ENCODE measurements at regions not wholly inside any gene's neighbourhood (a gene's known extent, or its start where the extent isn't known, plus 50 kb on each side); places are given as distances from the start of the nearest gene placed in this dataset.

DNA sequence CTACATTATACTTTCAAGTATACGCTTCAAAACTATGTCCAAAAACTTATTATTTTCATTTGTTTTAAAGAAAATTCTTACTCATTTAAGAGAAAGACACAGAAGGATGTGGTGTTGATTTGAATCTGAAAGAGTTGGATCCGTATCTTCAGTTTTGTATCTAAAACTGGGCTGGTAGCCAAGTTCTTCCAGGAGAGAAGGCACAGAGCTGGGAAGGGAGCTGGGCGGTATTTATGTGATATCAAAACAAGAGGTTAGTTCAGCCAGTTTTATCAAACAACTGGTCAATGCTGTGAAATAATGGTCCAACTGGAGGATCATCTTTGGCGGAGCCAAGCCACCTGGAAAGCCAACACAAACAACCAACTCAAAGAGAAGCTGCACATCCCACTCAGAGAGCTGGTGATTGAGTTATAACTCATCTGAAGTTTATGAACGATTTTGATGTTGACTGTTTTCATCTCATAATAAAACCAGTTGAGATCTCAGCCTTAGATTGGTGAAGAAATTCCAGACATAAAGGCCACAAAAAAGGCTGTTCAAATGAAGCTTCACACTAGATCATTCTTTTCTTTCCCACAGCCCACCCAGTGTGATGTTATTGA lies 489.6 kb upstream of the RASGRP1 start:
- TF ChIP-seq, protein P1, sequence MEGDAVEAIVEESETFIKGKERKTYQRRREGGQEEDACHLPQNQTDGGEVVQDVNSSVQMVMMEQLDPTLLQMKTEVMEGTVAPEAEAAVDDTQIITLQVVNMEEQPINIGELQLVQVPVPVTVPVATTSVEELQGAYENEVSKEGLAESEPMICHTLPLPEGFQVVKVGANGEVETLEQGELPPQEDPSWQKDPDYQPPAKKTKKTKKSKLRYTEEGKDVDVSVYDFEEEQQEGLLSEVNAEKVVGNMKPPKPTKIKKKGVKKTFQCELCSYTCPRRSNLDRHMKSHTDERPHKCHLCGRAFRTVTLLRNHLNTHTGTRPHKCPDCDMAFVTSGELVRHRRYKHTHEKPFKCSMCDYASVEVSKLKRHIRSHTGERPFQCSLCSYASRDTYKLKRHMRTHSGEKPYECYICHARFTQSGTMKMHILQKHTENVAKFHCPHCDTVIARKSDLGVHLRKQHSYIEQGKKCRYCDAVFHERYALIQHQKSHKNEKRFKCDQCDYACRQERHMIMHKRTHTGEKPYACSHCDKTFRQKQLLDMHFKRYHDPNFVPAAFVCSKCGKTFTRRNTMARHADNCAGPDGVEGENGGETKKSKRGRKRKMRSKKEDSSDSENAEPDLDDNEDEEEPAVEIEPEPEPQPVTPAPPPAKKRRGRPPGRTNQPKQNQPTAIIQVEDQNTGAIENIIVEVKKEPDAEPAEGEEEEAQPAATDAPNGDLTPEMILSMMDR (conservative IDR thresholded peaks at IDR 0.05) = no peak
- Mint-ChIP-seq H3K27ac (no peak overlapping the region), H3K9me3 (peaks cover 3% of the 10 kb centered on the region), H3K27me3 (no peaks in the 10 kb centered on the region), H3K4me1 (ENCODE audit: unreplicated experiment) (no peaks in the 10 kb centered on the region), H3K36me3 (no peaks in the 10 kb centered on the region), H3K4me3 (no peak overlapping the region)
- DNase-seq (ENCODE audit: extremely low spot score, unreplicated experiment) = no peak

DNA sequence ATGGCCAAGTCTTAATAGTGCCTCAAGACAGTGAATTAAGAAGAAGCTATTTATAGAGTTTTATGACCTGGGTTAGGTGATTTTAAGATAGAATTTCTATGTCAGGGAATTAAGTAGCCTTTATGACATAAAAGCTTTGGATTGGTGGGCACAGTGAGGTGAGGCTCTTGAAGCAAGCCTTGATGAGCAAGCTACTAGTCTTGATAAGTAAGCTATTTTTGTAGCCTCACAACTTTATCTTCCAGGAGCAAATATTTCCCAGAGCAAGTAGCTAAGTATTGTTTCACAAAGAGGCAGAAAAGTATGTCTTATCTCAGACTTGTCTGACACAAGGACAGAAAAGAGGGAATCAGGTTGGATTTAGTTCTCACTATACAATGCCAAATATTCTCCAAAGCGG lies 491.7 kb upstream of the RASGRP1 start:
- DNase-seq (ENCODE audit: extremely low spot score, unreplicated experiment) = no peak
- H3K27me3 Mint-ChIP-seq = no peaks in the 10 kb centered on the region
- H3K9me3 Mint-ChIP-seq = no peaks in the 10 kb centered on the region

DNA sequence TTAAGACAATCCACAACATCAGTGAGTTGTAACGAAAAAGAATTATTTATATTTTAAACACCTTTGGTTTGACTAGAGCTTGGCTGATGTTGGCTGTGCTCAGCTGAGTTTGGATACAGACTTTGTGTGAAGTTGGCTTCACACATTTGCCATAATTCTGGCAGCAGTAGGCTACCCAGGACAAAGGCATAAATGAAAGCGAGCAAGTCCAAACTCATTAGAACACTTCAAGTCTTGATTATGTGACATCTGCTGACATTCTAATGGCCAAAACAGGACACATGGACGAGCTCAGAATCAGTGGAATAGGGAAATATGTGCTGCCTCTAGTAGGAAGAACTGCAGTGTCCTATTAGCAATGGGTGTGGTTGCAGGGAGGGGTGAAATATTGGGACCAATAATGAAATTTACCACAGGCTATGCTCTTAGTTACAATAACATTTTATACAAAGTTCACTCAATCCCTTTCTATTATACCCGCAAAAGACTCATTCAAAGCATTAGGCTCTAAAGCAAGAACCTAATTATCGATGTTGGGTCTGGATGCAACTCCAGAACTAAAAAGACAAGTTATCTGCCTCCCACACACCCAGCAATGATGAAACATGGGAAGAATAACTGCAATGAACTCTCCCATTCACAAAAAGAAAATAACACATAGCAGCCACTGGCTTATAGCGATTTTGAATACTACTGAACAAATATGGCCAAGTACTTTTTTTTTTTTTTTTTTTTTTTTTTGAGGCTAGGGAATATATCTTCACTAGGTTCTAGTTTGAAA lies 493.9 kb upstream of the RASGRP1 start:
- no peaks in the 10 kb centered on the region for H3K36me3 Mint-ChIP-seq
- TF ChIP-seq, protein P1 (conservative IDR thresholded peaks at IDR 0.05) = no peak
- H3K27ac Mint-ChIP-seq = no peak overlapping the region
- peaks cover 5% of the 10 kb centered on the region for H3K4me1 Mint-ChIP-seq (ENCODE audit: unreplicated experiment)
- H3K9me3 Mint-ChIP-seq = no peaks in the 10 kb centered on the region
- no peak for DNase-seq (ENCODE audit: extremely low spot score, unreplicated experiment)
- H3K4me3 Mint-ChIP-seq = no peak overlapping the region
- H3K27me3 Mint-ChIP-seq = no peaks in the 10 kb centered on the region

More for the DNA sequence above, 491.7 kb upstream of the RASGRP1 start:
- Mint-ChIP-seq H3K4me3 (no peak overlapping the region), H3K36me3 (no peaks in the 10 kb centered on the region), H3K4me1 (ENCODE audit: unreplicated experiment) (no peaks in the 10 kb centered on the region), H3K27ac (no peak overlapping the region)
- TF ChIP-seq, protein P1 (conservative IDR thresholded peaks at IDR 0.05) = no peak

DNA sequence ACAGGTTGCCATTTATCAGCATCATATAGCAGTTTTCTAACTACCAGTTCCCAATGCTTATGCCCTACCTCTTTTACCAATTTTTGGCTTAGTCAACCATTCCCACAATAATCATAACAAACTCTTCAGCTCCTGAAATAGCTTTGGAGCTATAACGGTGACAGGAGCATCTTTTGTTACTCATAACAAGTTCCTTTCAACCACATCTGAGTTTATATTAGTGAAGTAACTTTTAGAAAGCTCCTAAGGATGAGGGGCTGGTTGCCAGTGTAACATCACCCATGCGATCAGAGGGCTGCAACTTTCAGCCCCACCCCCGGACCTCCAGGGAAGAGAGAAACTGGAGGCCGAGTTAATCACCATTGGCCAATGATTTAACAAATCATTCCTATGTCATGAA lies 495.3 kb upstream of the RASGRP1 start:
- Mint-ChIP-seq H3K36me3 (no peaks in the 10 kb centered on the region), H3K9me3 (no peaks in the 10 kb centered on the region), H3K4me1 (ENCODE audit: unreplicated experiment) (peaks cover 5% of the 10 kb centered on the region), H3K4me3 (no peak overlapping the region), H3K27ac (no peak overlapping the region), H3K27me3 (no peaks in the 10 kb centered on the region)
- no peak for DNase-seq (ENCODE audit: extremely low spot score, unreplicated experiment)
- TF ChIP-seq, protein P1 (conservative IDR thresholded peaks at IDR 0.05) = no peak

DNA sequence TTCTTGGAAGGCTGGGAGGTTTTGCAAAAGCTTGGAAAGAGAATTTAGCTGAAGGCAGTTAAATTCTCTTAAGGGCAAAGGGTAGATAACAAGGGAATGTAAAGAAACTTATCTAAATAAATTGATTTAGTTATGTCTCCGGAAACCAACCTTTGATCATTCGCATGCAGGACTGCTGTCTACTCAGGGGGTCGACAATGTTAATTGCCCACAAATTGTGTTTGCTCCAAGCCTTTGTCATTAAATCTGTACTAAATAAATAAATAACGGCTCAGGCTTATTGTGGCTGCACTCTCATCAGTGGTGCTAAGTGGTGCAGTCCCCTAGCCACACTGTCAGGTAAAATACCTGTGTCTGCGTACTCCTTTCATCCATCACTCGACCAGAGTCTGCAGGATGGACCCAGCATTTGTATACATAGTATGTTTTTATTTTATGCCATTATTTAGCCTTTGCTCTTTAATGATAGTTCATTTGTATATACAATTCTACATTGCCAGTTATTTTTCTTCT lies 497.4 kb upstream of the RASGRP1 start:
- H3K27me3 Mint-ChIP-seq = no peaks in the 10 kb centered on the region
- H3K36me3 Mint-ChIP-seq = no peaks in the 10 kb centered on the region
- peaks cover 5% of the 10 kb centered on the region for H3K4me1 Mint-ChIP-seq (ENCODE audit: unreplicated experiment)
- no peak for DNase-seq (ENCODE audit: extremely low spot score, unreplicated experiment)
- no peaks in the 10 kb centered on the region for H3K9me3 Mint-ChIP-seq
- TF ChIP-seq, protein P1 (conservative IDR thresholded peaks at IDR 0.05) = no peak
- no peak overlapping the region for H3K4me3 Mint-ChIP-seq
- H3K27ac Mint-ChIP-seq = no peak overlapping the region
